Stimulated activated CD4-positive, alpha-beta T cell treated with anti-CD3 and anti-CD28 coated beads, Interleukin-1b, Interleukin-23, amount 100 ng/mL, for 48 hours (primary cell): ENCODE measurements at regions not wholly inside any gene's neighbourhood (a gene's known extent, or its start where the extent isn't known, plus 50 kb on each side); places are given as distances from the start of the nearest gene placed in this dataset.

Experiments used
- DNase-seq: peaks from one replicate; pipeline ENCODE4 v3.0.0-alpha.2; 2020

- no peak for DNase-seq
These were observed 141.6 kb upstream of the CPSF6 start for GRCh38 chr12:69097619-69098368.

- no peak for DNase-seq
These were observed 140.1 kb upstream of the CPSF6 start for GRCh38 chr12:69099201-69099837.

GRCh38 chr12:69101505-69101904 lies 137.9 kb upstream of the CPSF6 start:
- DNase-seq, result no peak

- DNase-seq, result no peak
These were observed 136.5 kb upstream of the CPSF6 start for GRCh38 chr12:69102856-69103255.

- DNase-seq, result no peak
These were observed 134.0 kb upstream of the CPSF6 start for GRCh38 chr12:69105101-69105962.

- no peak for DNase-seq
These were observed 132.8 kb upstream of the CPSF6 start for GRCh38 chr12:69106482-69107118.

GRCh38 chr12:69107541-69107940 lies 131.8 kb upstream of the CPSF6 start:
- no peak for DNase-seq

- no peak for DNase-seq
These were observed 131.3 kb upstream of the CPSF6 start for GRCh38 chr12:69108037-69108436.

- no peak for DNase-seq
These were observed 126.8 kb upstream of the CPSF6 start for GRCh38 chr12:69112616-69113015.

GRCh38 chr12:69115099-69115498 lies 124.3 kb upstream of the CPSF6 start:
- DNase-seq, result no peak

- no peak for DNase-seq
These were observed 123.4 kb upstream of the CPSF6 start for GRCh38 chr12:69115951-69116350.

- DNase-seq, result no peak
These were observed 121.7 kb upstream of the CPSF6 start for GRCh38 chr12:69117566-69118266.

GRCh38 chr12:69118516-69118915 lies 120.9 kb upstream of the CPSF6 start:
- DNase-seq, result no peak

- DNase-seq, result no peak
These were observed 119.6 kb upstream of the CPSF6 start for GRCh38 chr12:69119770-69120169.

GRCh38 chr12:69120354-69120753 lies 119.0 kb upstream of the CPSF6 start:
- no peak for DNase-seq

GRCh38 chr12:69123311-69123710 lies 116.1 kb upstream of the CPSF6 start:
- no peak for DNase-seq

GRCh38 chr12:69123919-69124638 lies 115.3 kb upstream of the CPSF6 start:
- no peak for DNase-seq

GRCh38 chr12:69129017-69129416 lies 110.4 kb upstream of the CPSF6 start:
- DNase-seq, result no peak

GRCh38 chr12:69129564-69129963 lies 109.8 kb upstream of the CPSF6 start:
- no peak for DNase-seq

GRCh38 chr12:69130064-69130463 lies 109.3 kb upstream of the CPSF6 start:
- DNase-seq, result no peak

- no peak for DNase-seq
These were observed 108.3 kb upstream of the CPSF6 start for GRCh38 chr12:69131077-69131476.
